ENCODE measurements at regions not wholly inside any gene's neighbourhood (a gene's known extent, or its start where the extent isn't known, plus 50 kb on each side); places are given as distances from the start of the nearest gene placed in this dataset.

- peak in 1 of 5 donors; percentile 3 for DNase-seq
These were observed 189.4 kb downstream of the UBE3A start for GRCh38 chr15:25249236-25250010.

DNA sequence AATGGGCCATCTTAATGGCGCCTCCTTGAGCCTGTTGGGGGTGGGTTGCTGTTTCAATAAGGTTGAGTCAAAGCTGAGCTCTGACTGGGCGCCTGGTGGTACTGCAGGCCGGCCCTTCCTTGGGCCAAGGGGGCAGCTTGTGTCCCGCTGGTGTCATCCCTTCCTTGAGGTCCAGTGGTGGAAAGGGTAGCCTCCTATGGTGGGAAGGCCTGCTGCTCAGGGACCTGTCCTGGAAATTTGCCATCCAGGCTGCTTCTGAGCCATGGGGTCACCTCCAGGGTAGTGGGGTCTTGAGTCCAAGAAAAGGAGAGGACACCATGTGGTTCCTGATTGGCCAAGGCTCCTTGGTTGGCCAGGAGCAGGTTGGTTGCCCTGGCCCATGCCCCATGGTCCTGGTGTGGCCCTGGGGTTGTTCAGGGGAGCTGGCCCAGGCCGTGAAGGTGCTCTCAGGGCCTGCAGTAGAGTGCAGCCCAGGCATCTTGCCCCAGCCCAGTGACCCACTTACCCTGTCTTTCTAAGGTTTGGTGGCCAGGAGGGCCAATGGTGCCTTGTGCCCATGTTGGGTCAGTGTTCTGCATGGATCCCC, 188.7 kb downstream of the UBE3A start:
- DNase-seq = peak in 1 of 5 donors; percentile 6

DNA sequence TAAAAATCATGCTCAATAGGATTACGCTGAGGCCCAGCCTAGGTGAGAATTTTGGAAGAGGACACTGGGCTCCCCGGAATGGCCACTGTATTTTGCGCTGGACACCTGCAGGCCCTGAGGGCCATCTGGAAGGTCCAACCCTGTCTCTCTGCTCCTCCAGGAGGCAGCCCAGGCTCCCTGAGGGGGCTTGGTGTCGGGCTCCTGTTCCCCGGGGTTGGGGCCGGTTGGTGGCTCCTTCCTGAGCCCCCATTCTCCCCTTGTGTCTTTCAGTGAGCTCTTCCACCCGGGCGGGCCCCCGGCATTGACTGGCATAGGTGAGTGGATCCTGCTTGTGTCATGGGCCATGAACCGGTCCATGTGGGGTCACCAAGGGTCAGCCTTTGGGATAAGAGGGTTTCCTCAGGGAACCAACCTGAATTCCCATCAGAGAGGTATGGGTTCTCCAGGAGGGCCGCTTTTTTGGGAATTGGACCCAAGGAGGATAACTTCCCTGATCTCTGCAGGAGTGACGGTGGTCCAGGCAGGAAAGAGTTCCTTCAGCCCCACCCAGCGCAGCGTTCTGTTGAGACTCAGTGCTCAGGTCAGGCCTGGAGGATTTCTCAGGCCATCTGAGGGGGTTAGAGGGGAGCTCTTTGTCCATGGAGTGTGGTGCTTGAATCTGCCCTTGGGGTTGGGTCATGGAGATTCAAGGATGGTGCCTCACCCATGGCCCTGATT, 187.8 kb downstream of the UBE3A start:
- peak in 1 of 5 donors; percentile 8 for DNase-seq

- DNase-seq = peak in 2 of 5 donors; percentile 3 to 7
These were observed 187.0 kb downstream of the UBE3A start for GRCh38 chr15:25251700-25252390.

DNA sequence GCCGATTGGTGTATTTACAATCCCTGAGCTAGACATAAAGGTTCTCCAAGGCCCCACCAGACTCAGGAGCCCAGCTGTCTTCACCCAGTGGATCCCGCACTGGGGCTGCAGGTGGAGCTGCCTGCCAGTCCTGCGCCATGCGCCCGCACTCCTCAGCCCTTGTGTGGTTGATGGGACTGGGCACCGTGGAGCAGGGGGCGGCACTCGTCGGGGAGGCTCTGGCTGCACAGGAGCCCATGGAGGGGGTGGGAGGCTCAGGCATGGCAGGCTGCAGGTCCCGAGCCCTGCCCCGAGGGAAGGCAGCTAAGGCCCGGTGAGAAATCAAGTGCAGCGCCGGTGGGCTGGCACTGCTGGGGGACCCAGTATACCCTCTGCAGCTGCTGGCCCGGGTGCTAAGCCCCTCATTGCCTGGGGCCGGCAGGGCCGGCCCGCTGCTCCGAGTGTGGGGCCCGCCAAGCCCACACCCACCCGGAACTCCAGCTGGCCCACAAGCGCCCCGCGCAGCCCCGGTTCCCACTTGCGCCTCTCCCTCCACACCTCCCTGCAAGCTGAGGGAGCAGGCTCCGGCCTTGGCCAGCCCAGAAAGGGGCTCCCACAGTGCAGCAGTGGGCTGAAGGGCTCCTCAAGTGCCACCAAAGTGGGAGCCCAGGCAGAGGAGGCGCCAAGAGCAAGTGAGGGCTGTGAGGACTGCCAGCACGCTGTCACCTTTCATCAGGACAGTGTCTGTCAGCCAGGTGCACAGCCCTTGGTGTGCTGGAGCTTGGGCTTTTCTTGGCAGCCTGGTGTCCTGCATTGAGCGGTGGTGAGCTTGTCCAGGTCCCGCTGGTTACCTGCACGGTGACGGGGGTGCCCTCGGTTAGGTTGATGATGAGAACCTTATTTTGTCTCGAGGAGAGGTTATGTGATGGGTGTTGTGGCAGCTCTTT, 185.5 kb downstream of the UBE3A start:
- peak in 1 of 5 donors; percentile 5 for DNase-seq

DNA sequence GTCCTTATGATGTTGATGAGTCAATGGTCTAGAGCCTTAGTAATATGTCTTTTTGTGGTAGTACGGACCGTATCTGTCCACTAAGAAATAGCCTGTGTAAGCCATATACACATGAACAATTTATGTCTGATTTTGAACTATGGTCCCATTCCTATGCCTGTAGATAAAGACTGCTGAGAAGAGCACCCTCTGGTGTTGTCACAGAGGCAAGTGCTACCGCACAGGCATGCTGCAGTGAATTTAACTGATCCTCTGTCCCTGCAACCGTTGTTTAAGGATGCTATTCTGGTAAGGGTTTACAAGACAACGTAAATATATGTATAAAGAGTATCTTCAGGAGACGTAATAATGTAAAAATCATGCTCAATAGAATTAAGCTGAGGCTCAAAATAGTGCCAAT, 170.7 kb downstream of the UBE3A start:
- no peak for DNase-seq

Data from T-helper 1 cell (primary cell).